ENCODE measurements at regions not wholly inside any gene's neighbourhood (a gene's known extent, or its start where the extent isn't known, plus 50 kb on each side); places are given as distances from the start of the nearest gene placed in this dataset.

DNA sequence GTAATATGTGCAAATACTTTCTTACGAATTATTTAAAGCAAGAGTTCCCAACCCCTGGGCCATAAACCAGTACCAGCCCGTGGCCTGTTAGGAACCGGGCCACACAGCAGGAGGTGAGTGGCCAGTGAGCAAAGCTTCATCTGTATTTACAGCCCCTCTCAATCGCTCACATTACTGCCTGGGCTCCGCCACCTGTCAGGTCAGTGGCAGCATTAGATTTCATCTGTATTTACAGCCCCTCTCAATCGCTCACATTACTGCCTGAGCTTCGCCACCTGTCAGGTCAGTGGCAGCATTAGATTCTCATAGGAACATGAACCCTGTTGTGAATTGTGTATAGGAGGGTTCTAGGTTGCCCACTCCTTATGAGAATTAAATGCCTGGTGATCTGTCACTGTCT is 142.0 kb downstream of the RNASET2 start:
- Histone ChIP-seq H3K36me3 (no peaks in the 10 kb centered on the region), H3K27ac (no peak overlapping the region), H3K9me3 (no peaks in the 10 kb centered on the region), H3K4me1 (no peaks in the 10 kb centered on the region), H3K4me3 (no peak overlapping the region), H3K27me3 (ENCODE audit: low read depth) (no peaks in the 10 kb centered on the region)
- ATAC-seq (no peak), DNase-seq (no peak)
- intact Hi-C loops (cut with DNase I) = no loop called here
- TF ChIP-seq, protein P1, sequence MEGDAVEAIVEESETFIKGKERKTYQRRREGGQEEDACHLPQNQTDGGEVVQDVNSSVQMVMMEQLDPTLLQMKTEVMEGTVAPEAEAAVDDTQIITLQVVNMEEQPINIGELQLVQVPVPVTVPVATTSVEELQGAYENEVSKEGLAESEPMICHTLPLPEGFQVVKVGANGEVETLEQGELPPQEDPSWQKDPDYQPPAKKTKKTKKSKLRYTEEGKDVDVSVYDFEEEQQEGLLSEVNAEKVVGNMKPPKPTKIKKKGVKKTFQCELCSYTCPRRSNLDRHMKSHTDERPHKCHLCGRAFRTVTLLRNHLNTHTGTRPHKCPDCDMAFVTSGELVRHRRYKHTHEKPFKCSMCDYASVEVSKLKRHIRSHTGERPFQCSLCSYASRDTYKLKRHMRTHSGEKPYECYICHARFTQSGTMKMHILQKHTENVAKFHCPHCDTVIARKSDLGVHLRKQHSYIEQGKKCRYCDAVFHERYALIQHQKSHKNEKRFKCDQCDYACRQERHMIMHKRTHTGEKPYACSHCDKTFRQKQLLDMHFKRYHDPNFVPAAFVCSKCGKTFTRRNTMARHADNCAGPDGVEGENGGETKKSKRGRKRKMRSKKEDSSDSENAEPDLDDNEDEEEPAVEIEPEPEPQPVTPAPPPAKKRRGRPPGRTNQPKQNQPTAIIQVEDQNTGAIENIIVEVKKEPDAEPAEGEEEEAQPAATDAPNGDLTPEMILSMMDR (IDR thresholded peaks at IDR 0.05) = no peak

GRCh38 chr6:166813461-166813860 is 142.9 kb downstream of the RNASET2 start:
- H3K27me3 ChIP-seq (ENCODE audit: low read depth) = no peaks in the 10 kb centered on the region
- no peak overlapping the region for H3K27ac ChIP-seq
- TF ChIP-seq, protein P1 (IDR thresholded peaks at IDR 0.05) = no peak
- H3K36me3 ChIP-seq = no peaks in the 10 kb centered on the region
- H3K9me3 ChIP-seq = no peaks in the 10 kb centered on the region
- intact Hi-C loops (cut with DNase I) = no loop called here
- H3K4me1 ChIP-seq = no peaks in the 10 kb centered on the region
- no peak overlapping the region for H3K4me3 ChIP-seq
- no peak for ATAC-seq
- no peak for DNase-seq

DNA sequence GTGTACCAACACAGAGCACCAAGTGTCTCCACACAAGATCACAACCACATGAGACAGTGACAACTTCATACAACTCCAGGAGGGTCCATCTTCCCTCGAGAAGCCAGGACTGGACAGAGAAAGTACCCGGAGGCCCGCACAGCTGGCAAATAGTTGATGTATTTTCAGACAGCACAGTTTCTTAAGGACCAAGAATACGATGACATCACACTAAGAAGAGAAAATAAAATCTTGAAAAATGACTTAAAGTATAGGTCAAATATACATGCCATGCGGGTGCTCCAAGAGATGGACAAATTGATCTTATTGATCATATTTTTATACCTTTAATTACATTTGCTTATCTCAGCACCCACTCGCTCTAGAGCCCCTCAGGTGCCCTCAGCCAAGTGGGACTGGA is 145.5 kb downstream of the RNASET2 start:
- Histone ChIP-seq H3K9me3 (peaks cover 18% of the 10 kb centered on the region), H3K36me3 (no peaks in the 10 kb centered on the region), H3K27me3 (ENCODE audit: low read depth) (no peaks in the 10 kb centered on the region), H3K27ac (no peak overlapping the region), H3K4me3 (no peak overlapping the region), H3K4me1 (no peaks in the 10 kb centered on the region)
- DNase-seq = no peak
- no peak for ATAC-seq
- TF ChIP-seq, protein P1 (IDR thresholded peaks at IDR 0.05) = no peak
- intact Hi-C loops (cut with DNase I) = no loop called here

- ATAC-seq = no peak
- H3K4me3 ChIP-seq = no peak overlapping the region
Observed at GRCh38 chr6:166809721-166810120, 146.6 kb downstream of the RNASET2 start.

GRCh38 chr6:166806962-166807757 is 149.2 kb downstream of the RNASET2 start:
- no peaks in the 10 kb centered on the region for H3K36me3 ChIP-seq
- no peak overlapping the region for H3K27ac ChIP-seq
- H3K4me3 ChIP-seq = no peak overlapping the region
- H3K9me3 ChIP-seq = peaks cover 28% of the 10 kb centered on the region
- DNase-seq (no peak), ATAC-seq (no peak)
- no peaks in the 10 kb centered on the region for H3K27me3 ChIP-seq (ENCODE audit: low read depth)
- TF ChIP-seq, protein P1 (IDR thresholded peaks at IDR 0.05) = no peak
- intact Hi-C loops (cut with DNase I) = no loop called here
- no peaks in the 10 kb centered on the region for H3K4me1 ChIP-seq

More at GRCh38 chr6:166809721-166810120, 146.6 kb downstream of the RNASET2 start:
- no peaks in the 10 kb centered on the region for H3K27me3 ChIP-seq (ENCODE audit: low read depth)
- intact Hi-C loops (cut with DNase I) = no loop called here
- H3K9me3 ChIP-seq = peaks cover 28% of the 10 kb centered on the region
- TF ChIP-seq, protein P1 (IDR thresholded peaks at IDR 0.05) = no peak
- no peaks in the 10 kb centered on the region for H3K36me3 ChIP-seq
- H3K27ac ChIP-seq = no peak overlapping the region
- DNase-seq = no peak
- H3K4me1 ChIP-seq = no peaks in the 10 kb centered on the region
